GM12892 (cell line): ENCODE measurements at regions not wholly inside any gene's neighbourhood (a gene's known extent, or its start where the extent isn't known, plus 50 kb on each side); places are given as distances from the start of the nearest gene placed in this dataset.

Experiments
- POLR2A ChIP-seq: IDR thresholded peaks from 2 replicates; pipeline ENCODE4 v1.6.1; 2011; ENCODE audit warnings: low read depth, low read length, control low read depth
- POLR2AphosphoS5 ChIP-seq: IDR thresholded peaks from 2 replicates; pipeline ENCODE4 v1.6.1; 2011; ENCODE audit warnings: low read depth, low read length, control low read depth
- TAF1 ChIP-seq: IDR thresholded peaks from 2 replicates; pipeline ENCODE4 v1.6.1; 2011; ENCODE audit warnings: low read depth, mild to moderate bottlenecking, control low read depth, low read length, borderline replicate concordance

DNA sequence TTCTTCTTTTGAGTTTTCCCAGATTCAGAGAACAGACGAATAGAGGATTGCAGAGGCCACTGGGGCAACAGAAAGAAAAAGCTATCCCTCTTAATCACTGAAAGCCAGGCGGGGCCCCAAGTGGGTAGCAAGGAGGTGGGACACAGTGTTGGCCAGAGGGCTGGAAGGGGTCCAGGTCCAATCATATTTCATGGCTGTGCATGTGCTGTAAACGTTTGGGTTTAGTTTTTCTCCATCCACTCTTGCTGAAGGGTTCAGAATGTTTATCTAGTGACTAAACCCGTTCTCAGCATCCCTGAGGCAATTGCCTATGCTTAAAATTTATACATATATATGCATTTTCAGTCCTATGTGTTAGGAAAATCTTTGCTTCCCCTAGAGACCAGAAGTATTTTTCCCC is 99.4 kb upstream of the EPHA4 start:
- TF ChIP-seq POLR2A (no peak), TAF1 (no peak), POLR2AphosphoS5 (no peak)
